ENCODE measurements at regions not wholly inside any gene's neighbourhood (a gene's known extent, or its start where the extent isn't known, plus 50 kb on each side); places are given as distances from the start of the nearest gene placed in this dataset.
A peak's percentile ranks its signal among the peaks of the same experiment; 100 is the strongest.
"Not testable (repeated sequence)": the region's sequence is repeated elsewhere in the genome, so short reads cannot be mapped to it uniquely, and the experiment has no call there.

GRCh38 chr2:107727318-107727717, 99.4 kb upstream of the RGPD4 start:
- DNase-seq, result no peak

- no peak for DNase-seq
Measured at GRCh38 chr2:107728586-107728985, 98.1 kb upstream of the RGPD4 start.

- no peak for DNase-seq
Measured at GRCh38 chr2:107729440-107729839, 97.3 kb upstream of the RGPD4 start.

GRCh38 chr2:107730898-107731297, 95.8 kb upstream of the RGPD4 start:
- no peak for DNase-seq

- DNase-seq, result no peak
Measured at GRCh38 chr2:107731435-107731834, 95.3 kb upstream of the RGPD4 start.

GRCh38 chr2:107735201-107735600, 91.5 kb upstream of the RGPD4 start:
- no peak for DNase-seq

GRCh38 chr2:107737756-107738155, 88.9 kb upstream of the RGPD4 start:
- DNase-seq, result no peak

- peak; percentile 34 for DNase-seq
Measured at GRCh38 chr2:107738266-107738665, 88.4 kb upstream of the RGPD4 start.

- DNase-seq, result no peak
Measured at GRCh38 chr2:107740300-107740699, 86.4 kb upstream of the RGPD4 start.

- no peak for DNase-seq
Measured at GRCh38 chr2:107742460-107743027, 84.1 kb upstream of the RGPD4 start.

GRCh38 chr2:107743274-107743673, 83.4 kb upstream of the RGPD4 start:
- DNase-seq, result no peak

- no peak for DNase-seq
Measured at GRCh38 chr2:107745100-107745499, 81.6 kb upstream of the RGPD4 start.

GRCh38 chr2:107746552-107747198, 80.0 kb upstream of the RGPD4 start:
- DNase-seq, result not testable (repeated sequence)

GRCh38 chr2:107747199-107747963, 79.3 kb upstream of the RGPD4 start:
- not testable (repeated sequence) for DNase-seq

GRCh38 chr2:107747964-107748583, 78.6 kb upstream of the RGPD4 start:
- DNase-seq, result no peak

- no peak for DNase-seq
Measured at GRCh38 chr2:107751936-107752335, 74.8 kb upstream of the RGPD4 start.

GRCh38 chr2:107753806-107754205, 72.9 kb upstream of the RGPD4 start:
- DNase-seq, result not testable (repeated sequence)

- DNase-seq, result no peak
Measured at GRCh38 chr2:107757223-107757622, 69.5 kb upstream of the RGPD4 start.

GRCh38 chr2:107760620-107761364, 65.9 kb upstream of the RGPD4 start:
- DNase-seq, result no peak

GRCh38 chr2:107772353-107772752, 54.3 kb upstream of the RGPD4 start:
- DNase-seq, result no peak

- DNase-seq, result no peak
Measured at GRCh38 chr2:107775211-107775610, 51.5 kb upstream of the RGPD4 start.

GRCh38 chr2:107775791-107776190, 50.9 kb upstream of the RGPD4 start:
- DNase-seq, result no peak

- DNase-seq, result no peak
Measured at GRCh38 chr2:107776362-107776761, 50.3 kb upstream of the RGPD4 start.
